ENCODE measurements at regions not wholly inside any gene's neighbourhood (a gene's known extent, or its start where the extent isn't known, plus 50 kb on each side); places are given as distances from the start of the nearest gene placed in this dataset.

DNA sequence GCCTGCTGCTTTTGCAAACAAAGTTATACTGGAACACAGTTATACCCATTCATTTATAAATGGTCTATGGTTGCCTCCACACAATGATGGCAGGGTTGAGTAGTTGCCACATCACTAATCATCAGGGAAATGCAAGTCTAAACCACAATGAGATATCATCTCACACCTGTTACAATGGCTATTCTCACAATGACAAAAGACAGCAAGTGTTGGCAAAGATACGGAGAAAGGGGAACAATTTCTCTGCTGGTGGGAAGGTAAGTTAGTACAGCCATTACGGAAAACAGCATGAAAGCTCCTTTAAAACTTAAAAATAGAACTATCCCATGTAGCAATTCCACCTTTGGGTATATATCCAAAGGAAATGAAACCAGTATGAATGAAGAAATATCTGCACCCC lies 261.4 kb downstream of the TJP1 start:
- H3K4me3 ChIP-seq (ENCODE audit: low read length) = no peak overlapping the region
- TF ChIP-seq, protein P1, sequence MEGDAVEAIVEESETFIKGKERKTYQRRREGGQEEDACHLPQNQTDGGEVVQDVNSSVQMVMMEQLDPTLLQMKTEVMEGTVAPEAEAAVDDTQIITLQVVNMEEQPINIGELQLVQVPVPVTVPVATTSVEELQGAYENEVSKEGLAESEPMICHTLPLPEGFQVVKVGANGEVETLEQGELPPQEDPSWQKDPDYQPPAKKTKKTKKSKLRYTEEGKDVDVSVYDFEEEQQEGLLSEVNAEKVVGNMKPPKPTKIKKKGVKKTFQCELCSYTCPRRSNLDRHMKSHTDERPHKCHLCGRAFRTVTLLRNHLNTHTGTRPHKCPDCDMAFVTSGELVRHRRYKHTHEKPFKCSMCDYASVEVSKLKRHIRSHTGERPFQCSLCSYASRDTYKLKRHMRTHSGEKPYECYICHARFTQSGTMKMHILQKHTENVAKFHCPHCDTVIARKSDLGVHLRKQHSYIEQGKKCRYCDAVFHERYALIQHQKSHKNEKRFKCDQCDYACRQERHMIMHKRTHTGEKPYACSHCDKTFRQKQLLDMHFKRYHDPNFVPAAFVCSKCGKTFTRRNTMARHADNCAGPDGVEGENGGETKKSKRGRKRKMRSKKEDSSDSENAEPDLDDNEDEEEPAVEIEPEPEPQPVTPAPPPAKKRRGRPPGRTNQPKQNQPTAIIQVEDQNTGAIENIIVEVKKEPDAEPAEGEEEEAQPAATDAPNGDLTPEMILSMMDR (conservative IDR thresholded peaks at IDR 0.05; ENCODE audit: low read length) = no peak
- no peak for DNase-seq (ENCODE audit: low read depth)

DNA sequence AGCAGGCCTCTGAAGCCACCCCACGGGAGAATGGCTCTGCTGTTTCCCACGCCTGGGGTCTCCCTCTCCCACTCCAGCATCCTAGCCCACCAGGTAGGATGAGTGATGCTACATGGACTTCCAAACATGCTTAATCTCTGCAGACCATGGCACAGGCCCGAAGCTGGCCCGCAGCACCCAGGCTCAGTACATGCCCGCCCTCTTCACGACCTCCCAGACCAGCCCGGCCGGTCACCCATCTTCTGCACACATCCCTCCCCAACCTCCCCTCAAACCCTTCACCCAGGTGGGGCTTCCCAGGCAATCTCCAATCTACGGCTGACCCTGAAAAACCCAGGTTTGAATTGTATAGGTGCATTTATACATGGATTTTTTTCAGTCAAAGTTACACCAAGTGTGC lies 264.0 kb downstream of the TJP1 start:
- no peak for DNase-seq (ENCODE audit: low read depth)
- TF ChIP-seq, protein P1 (conservative IDR thresholded peaks at IDR 0.05; ENCODE audit: low read length) = no peak

DNA sequence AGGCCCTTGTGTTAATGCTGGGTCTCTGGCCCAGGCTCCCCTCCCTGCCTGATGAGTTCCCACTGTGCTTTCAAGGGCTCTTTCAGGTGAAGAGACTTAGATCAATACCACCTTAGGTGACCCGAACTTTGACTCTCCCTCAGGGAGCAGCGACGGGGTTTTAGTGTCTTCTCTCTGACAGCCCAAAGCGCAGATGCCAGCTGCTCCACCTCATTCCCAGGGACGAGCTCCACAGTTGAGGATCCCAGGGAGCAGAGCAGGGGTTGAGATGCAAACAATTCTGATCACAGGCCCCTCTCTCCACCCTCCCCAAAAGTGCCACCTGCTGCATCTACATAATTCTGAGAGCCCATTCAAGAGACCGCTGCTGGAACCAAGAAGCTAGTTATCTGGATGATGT lies 265.1 kb downstream of the TJP1 start:
- TF ChIP-seq, protein P1 (conservative IDR thresholded peaks at IDR 0.05; ENCODE audit: low read length) = no peak
- no peak for DNase-seq (ENCODE audit: low read depth)
- H3K4me3 ChIP-seq (ENCODE audit: low read length) = no peak overlapping the region

More for the DNA sequence above, 264.0 kb downstream of the TJP1 start:
- no peak overlapping the region for H3K4me3 ChIP-seq (ENCODE audit: low read length)

DNA sequence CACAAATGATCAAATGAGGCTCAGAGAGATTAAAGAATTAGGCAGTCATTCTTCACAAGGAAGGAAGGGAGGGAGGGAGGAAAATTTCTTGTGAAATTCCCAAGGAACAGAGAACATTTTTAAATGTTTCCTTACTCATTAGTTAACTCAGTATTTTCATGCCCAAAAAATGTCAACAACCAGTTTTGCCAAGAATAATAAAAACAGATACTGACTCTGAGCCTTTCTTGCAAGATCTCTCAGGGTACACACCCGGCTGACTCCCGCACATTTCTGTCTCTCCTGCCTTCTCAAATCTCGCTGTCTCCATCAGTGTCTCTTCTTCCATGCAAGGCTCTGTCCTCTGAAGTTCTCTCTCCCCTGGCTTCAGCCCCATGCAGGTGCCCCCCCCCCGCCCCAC lies 265.9 kb downstream of the TJP1 start:
- no peak overlapping the region for H3K4me3 ChIP-seq (ENCODE audit: low read length)
- TF ChIP-seq, protein P1 (conservative IDR thresholded peaks at IDR 0.05; ENCODE audit: low read length) = no peak
- DNase-seq (ENCODE audit: low read depth) = peak; percentile 57

DNA sequence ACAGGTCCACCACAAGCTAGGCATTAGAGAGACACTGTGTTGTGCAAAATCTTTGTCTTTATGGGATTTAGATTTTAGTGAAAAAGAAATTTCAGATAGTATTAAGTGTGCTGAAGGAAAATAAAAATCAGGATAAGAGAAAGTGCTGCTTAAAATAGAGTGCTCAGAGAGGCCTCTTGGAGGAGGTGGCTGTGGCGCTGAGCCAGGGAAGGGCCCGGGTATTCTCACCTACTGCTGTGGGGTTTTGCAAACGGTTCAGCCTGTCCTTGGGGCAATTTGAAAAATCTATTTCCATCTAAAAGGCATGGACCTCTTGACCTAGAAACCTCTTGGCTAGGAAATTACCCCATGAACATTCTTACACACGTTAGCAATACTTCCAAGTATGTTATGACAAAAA lies 267.7 kb downstream of the TJP1 start:
- TF ChIP-seq, protein P1 (conservative IDR thresholded peaks at IDR 0.05; ENCODE audit: low read length) = no peak
- H3K4me3 ChIP-seq (ENCODE audit: low read length) = no peak overlapping the region

DNA sequence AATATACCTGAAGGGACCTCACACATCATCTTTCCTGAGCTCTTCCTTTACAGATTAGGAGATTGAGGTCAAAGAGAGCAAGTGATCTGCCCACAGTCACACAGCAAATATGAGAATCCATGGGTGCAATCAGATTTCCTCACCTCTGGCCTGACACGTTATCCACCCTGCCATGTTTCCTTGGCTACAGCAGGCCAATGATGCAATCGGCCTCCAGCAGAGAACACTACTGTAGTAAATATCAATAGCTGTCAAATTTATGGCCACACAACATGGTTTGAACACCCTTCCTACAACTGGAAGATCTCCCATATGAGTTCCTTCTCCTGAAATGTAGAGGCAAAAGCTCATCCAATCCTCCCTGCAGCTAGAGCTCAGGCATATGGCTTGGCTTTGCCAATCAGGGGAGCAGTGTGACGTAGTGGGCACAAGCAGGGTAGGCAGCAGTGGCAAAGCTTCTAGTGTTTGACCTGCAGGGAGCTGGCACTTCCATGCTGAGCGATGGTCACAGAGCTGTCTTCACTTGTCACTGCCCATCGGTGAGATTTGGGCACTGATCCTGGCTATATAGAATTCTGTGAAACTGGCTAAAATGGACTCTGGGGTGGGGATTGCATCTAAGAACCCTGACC lies 271.3 kb downstream of the TJP1 start:
- H3K4me3 ChIP-seq (ENCODE audit: low read length) = no peak overlapping the region
- DNase-seq (ENCODE audit: low read depth) = peak; percentile 9
- TF ChIP-seq, protein P1 (conservative IDR thresholded peaks at IDR 0.05; ENCODE audit: low read length) = no peak

More for the DNA sequence above, 267.7 kb downstream of the TJP1 start:
- no peak for DNase-seq (ENCODE audit: low read depth)

DNA sequence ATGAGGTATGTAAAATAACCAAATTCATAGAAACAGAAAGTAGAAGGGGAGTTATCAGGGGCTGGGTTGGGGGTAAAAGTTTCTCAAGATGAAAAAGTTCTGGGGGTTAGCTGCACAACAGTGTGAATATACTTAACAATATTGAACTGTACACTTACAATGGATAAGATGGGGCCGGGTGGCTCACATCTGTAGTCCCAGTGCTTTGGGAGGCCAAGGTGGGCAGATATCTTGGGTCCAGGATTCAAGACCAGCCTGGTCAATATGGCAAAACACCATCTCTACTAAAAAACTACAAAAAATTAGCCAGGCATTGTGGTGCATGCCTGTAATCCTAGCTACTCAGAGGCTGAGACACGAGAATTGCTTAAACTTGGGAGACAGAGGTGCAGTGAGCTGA lies 274.3 kb downstream of the TJP1 start:
- TF ChIP-seq, protein P1 (conservative IDR thresholded peaks at IDR 0.05; ENCODE audit: low read length) = no peak
- H3K4me3 ChIP-seq (ENCODE audit: low read length) = no peak overlapping the region

More for the DNA sequence above, 274.3 kb downstream of the TJP1 start:
- DNase-seq (ENCODE audit: low read depth) = no peak

Measured in AG10803 (cell line).